B cell (primary cell): ENCODE measurements at regions not wholly inside any gene's neighbourhood (a gene's known extent, or its start where the extent isn't known, plus 50 kb on each side); places are given as distances from the start of the nearest gene placed in this dataset.

ENCODE experiments used
- ATAC-seq: fragments of 200-7000 bp; cut with Tn5 transposase; one replicate; pipeline ENCODE4 v1.10.0; 2021; ENCODE audit warnings: low read depth, mild to moderate bottlenecking, moderate number of reproducible peaks, moderate library complexity
- CTCF ChIA-PET: fragments of 350-600 bp; sonication (Branson Sonifier 250); formaldehyde crosslinking; loops from one replicate; lab custom pipeline; 2021; ENCODE audit warnings: antibody characterized with exemption, inconsistent platforms; lab: Charles Lee
- POLR2A ChIA-PET: fragments of 350-600 bp; sonication (Branson Sonifier 250); formaldehyde crosslinking; loops from one replicate; lab custom pipeline; 2021; ENCODE audit warnings: antibody characterized with exemption; lab: Charles Lee
- DNase-seq: peaks from one replicate; pipeline ENCODE4 v3.0.0; 2013
- H2AFZ ChIP-seq: 2 replicates; pipeline ENCODE4 v1.6.1; 2012; ENCODE audit warnings: mild to moderate bottlenecking, low read depth, low read length; ENCODE audit not compliant: insufficient read depth, poor library complexity, severe bottlenecking
- H3K27ac ChIP-seq, 2 donors: 1 replicate in 1 of 2; 2 replicates in 1 of 2; pipeline ENCODE4 v1.5.1; 2012 to 2013; ENCODE audit warnings: low read length in 2 of 2, mild to moderate bottlenecking in 2 of 2, moderate library complexity in 1 of 2
- H3K27me3 ChIP-seq, 4 experiments: fragments of 200-600 bp in 1 of 4; sonication (generic) in 1 of 4; replicated peaks in 1 of 4; 1 replicate in 2 of 4; 2 replicates in 2 of 4; pipeline versions ENCODE4 v1.6.1 to v1.7.0; 2013 to 2016; ENCODE audit warnings: low read length in 3 of 4, mild to moderate bottlenecking in 2 of 4, mixed read lengths in 1 of 4, moderate library complexity in 1 of 4; ENCODE audit not compliant: insufficient read depth in 4 of 4, control insufficient read depth in 3 of 4; ENCODE audit errors: control extremely low read depth in 1 of 4
- H3K36me3 ChIP-seq, 2 experiments: replicated peaks in 1 of 2; 1 replicate in 1 of 2; 2 replicates in 1 of 2; pipeline versions ENCODE4 v1.6.1 to v1.7.1; 2013; ENCODE audit warnings: low read length in 1 of 2; ENCODE audit not compliant: insufficient read depth in 2 of 2, control insufficient read depth in 1 of 2; ENCODE audit errors: control extremely low read depth in 1 of 2, extremely low read depth in 1 of 2
- H3K4me1 ChIP-seq, 2 donors: fragments of 200-600 bp in 1 of 2; sonication (generic) in 1 of 2; 1 replicate in 1 of 2; 2 replicates in 1 of 2; pipeline versions ENCODE4 v1.5.1 to v1.6.1; 2013 to 2017; ENCODE audit warnings: low read length in 2 of 2; ENCODE audit not compliant: control insufficient read depth in 2 of 2, insufficient read depth in 2 of 2
- H3K4me2 ChIP-seq: replicated peaks from 2 replicates; pipeline ENCODE3; 2012; ENCODE audit warnings: mild to moderate bottlenecking, low read depth, low read length; ENCODE audit not compliant: poor library complexity, severe bottlenecking
- H3K4me3 ChIP-seq, 5 experiments: fragments of 200-600 bp in 1 of 5; sonication (generic) in 1 of 5; 1 replicate in 3 of 5; 2 replicates in 2 of 5; pipeline versions ENCODE4 v1.5.1 to v1.7.0; 2011 to 2016; ENCODE audit warnings: low read length in 4 of 5, mild to moderate bottlenecking in 4 of 5, low read depth in 2 of 5, control low read depth in 1 of 5, moderate library complexity in 1 of 5; ENCODE audit not compliant: insufficient read depth in 1 of 5; ENCODE audit errors: control extremely low read depth in 1 of 5, extremely low read depth in 1 of 5
- H3K79me2 ChIP-seq: fragments of 200-600 bp; sonication (generic); one replicate; pipeline ENCODE4 v1.6.0; 2016; ENCODE audit warnings: low read length; ENCODE audit not compliant: control insufficient read depth, insufficient read depth
- H3K9ac ChIP-seq: fragments of 200-600 bp; sonication (generic); 2 replicates; pipeline ENCODE4 v1.6.1; 2017; ENCODE audit warnings: mild to moderate bottlenecking, low read length, moderate library complexity
- H3K9me3 ChIP-seq, 3 donors: one replicate each; pipeline versions ENCODE4 v1.6.1 to v1.7.1; 2013; ENCODE audit warnings: low read length in 2 of 3; ENCODE audit not compliant: control insufficient read depth in 2 of 3, insufficient read depth in 1 of 3; ENCODE audit errors: control extremely low read depth in 1 of 3
- H4K20me1 ChIP-seq: 2 replicates; pipeline ENCODE4 v1.6.0; 2012; ENCODE audit warnings: mild to moderate bottlenecking, low read length; ENCODE audit not compliant: insufficient read depth, control insufficient read depth, poor library complexity, severe bottlenecking
- H3K27ac Mint-ChIP-seq: one replicate; pipeline ENCODE4 v1.8.0; 2021; ENCODE audit warnings: mixed read lengths
- H3K27me3 Mint-ChIP-seq: one replicate; pipeline ENCODE4 v1.8.0; 2021; ENCODE audit warnings: mixed read lengths
- H3K4me1 Mint-ChIP-seq: one replicate; pipeline ENCODE4 v1.8.0; 2021; ENCODE audit warnings: mixed read lengths
- H3K4me3 Mint-ChIP-seq: one replicate; pipeline ENCODE4 v1.8.0; 2021; ENCODE audit warnings: mixed read lengths
- H3K9me3 Mint-ChIP-seq: one replicate; pipeline ENCODE4 v1.8.0; 2022; ENCODE audit warnings: mixed read lengths; ENCODE audit not compliant: insufficient read depth
- CTCF ChIP-seq: fragments of 200-600 bp; IDR thresholded peaks from one replicate; pipeline ENCODE4 v1.8.0; 2022; ENCODE audit warnings: antibody characterized with exemption, mild to moderate bottlenecking
- EZH2 ChIP-seq: IDR thresholded peaks from 2 replicates; pipeline ENCODE4 v1.6.1; 2012; ENCODE audit warnings: borderline replicate concordance, low read depth, mild to moderate bottlenecking, moderate library complexity, low read length; ENCODE audit not compliant: insufficient read depth, poor library complexity, severe bottlenecking
- WGBS: methylation state at CpG from one replicate; pipeline ENCODE4 v1.1.5; 2013; ENCODE audit warnings: missing lambda C conversion rate; ENCODE audit not compliant: insufficient coverage; 5-methylcytosine and 5-hydroxymethylcytosine counted together
- intact Hi-C: fragments of 100-400 bp; cut with micrococcal nuclease; formaldehyde crosslinking; loops from one replicate; pipeline ENCODE4 v1.10.0; 2022

GRCh38 chr2:34401186-34401585 lies 802.1 kb upstream of the FAM98A start:
- no peak for TF ChIP-seq EZH2
- Histone ChIP-seq H3K36me3 (no peaks in the 10 kb centered on the region), H3K9ac (no peak overlapping the region), H3K9me3 (no peaks in the 10 kb centered on the region), H4K20me1 (no peaks in the 10 kb centered on the region), H3K27me3 (no peaks in the 10 kb centered on the region), H3K27ac (no peak overlapping the region), H2AFZ (no peak overlapping the region), H3K4me2 (no peak overlapping the region), H3K4me1 (no peaks in the 10 kb centered on the region), H3K79me2 (no peaks in the 10 kb centered on the region), H3K4me3 (no peak overlapping the region)
- H3K27me3 Mint-ChIP-seq, result no peaks in the 10 kb centered on the region
- intact Hi-C loops, result no loop called here
- H3K9me3 Mint-ChIP-seq, result no peaks in the 10 kb centered on the region
- ChIA-PET CTCF (no interaction called here), POLR2A (no interaction called here)
- WGBS, result 81% methylated on average over 4 of the region's 5 CpGs
- no peak for ATAC-seq
- H3K27ac Mint-ChIP-seq, result no peak overlapping the region
- no peak overlapping the region for H3K4me3 Mint-ChIP-seq
- H3K4me1 Mint-ChIP-seq, result no peaks in the 10 kb centered on the region
- no peak for DNase-seq

- no peak overlapping the region for H3K4me3 Mint-ChIP-seq
- H3K27me3 Mint-ChIP-seq, result no peaks in the 10 kb centered on the region
- H2AFZ ChIP-seq, result no peak overlapping the region
- TF ChIP-seq EZH2 (no peak), CTCF (no peak)
- no peaks in the 10 kb centered on the region for H3K27me3 ChIP-seq
- CTCF ChIA-PET, result no interaction called here
- H3K36me3 ChIP-seq, result no peaks in the 10 kb centered on the region
- H3K9me3 Mint-ChIP-seq, result peaks cover 4% of the 10 kb centered on the region
- ATAC-seq, result no peak
- H4K20me1 ChIP-seq, result no peaks in the 10 kb centered on the region
- H3K4me2 ChIP-seq, result no peak overlapping the region
- no peak overlapping the region for H3K27ac Mint-ChIP-seq
- no peak for DNase-seq
- no CpG with 5 or more reads among the region's 2 CpGs for WGBS
- POLR2A ChIA-PET, result no interaction called here
- peaks cover 0 to 5% (median 0%) of the 10 kb centered on the region in 3 donors for H3K9me3 ChIP-seq
- intact Hi-C loops, result no loop called here
- no peak overlapping the region for H3K4me3 ChIP-seq
- H3K79me2 ChIP-seq, result no peaks in the 10 kb centered on the region
- no peaks in the 10 kb centered on the region for H3K4me1 Mint-ChIP-seq
- no peaks in the 10 kb centered on the region for H3K4me1 ChIP-seq
- no peak overlapping the region for H3K9ac ChIP-seq
- H3K27ac ChIP-seq, result no peak overlapping the region
These were observed 789.3 kb upstream of the FAM98A start for GRCh38 chr2:34388446-34388845.
